ENCODE measurements at regions not wholly inside any gene's neighbourhood (a gene's known extent, or its start where the extent isn't known, plus 50 kb on each side); places are given as distances from the start of the nearest gene placed in this dataset.

GRCh38 chr15:98447069-98447468 is 201.3 kb upstream of the IGF1R start:
- no peaks in the 10 kb centered on the region for H3K36me3 ChIP-seq (ENCODE audit: insufficient read depth in 1 of 2, low read depth in 1 of 2)
- no peaks in the 10 kb centered on the region for H3K9me3 ChIP-seq
- no peak for TF ChIP-seq CTCF (IDR thresholded peaks at IDR 0.05)
- H3K4me1 ChIP-seq, result no peaks in the 10 kb centered on the region
- H3K27ac ChIP-seq, result no peak overlapping the region
- H3K4me3 ChIP-seq, result no peak overlapping the region
- ATAC-seq (no peak), DNase-seq (no peak)
- intact Hi-C loops (cut with DNase I), result loop anchor here (10.0 kb wide), 2 partner anchors 458 to 628 kb away; no protein-coding TSS in a partner anchor
- peaks cover 0 to 7% (median 4%) of the 10 kb centered on the region in 3 donors for H3K27me3 ChIP-seq (ENCODE audit: insufficient read depth in 3 of 3, low read length in 2 of 3)
- 77 to 80% (median 77%) methylated on average over 8 of the region's 8 CpGs for WGBS, 3 donors

GRCh38 chr15:98451236-98451635 is 197.1 kb upstream of the IGF1R start:
- H3K4me1 ChIP-seq, result no peaks in the 10 kb centered on the region
- intact Hi-C loops (cut with DNase I), result no loop called here
- H3K27me3 ChIP-seq (ENCODE audit: insufficient read depth in 3 of 3, low read length in 2 of 3), result peaks cover 0 to 1% (median 0%) of the 10 kb centered on the region in 3 donors
- H3K36me3 ChIP-seq (ENCODE audit: insufficient read depth in 1 of 2, low read depth in 1 of 2), result no peaks in the 10 kb centered on the region
- no peaks in the 10 kb centered on the region for H3K9me3 ChIP-seq
- TF ChIP-seq CTCF (IDR thresholded peaks at IDR 0.05), result no peak
- 62 to 67% (median 65%) methylated on average over 11 of the region's 11 CpGs for WGBS, 3 donors
- DNase-seq (no peak), ATAC-seq (no peak)
- no peak overlapping the region for H3K27ac ChIP-seq
- no peak overlapping the region for H3K4me3 ChIP-seq

- ATAC-seq (no peak), DNase-seq (no peak)
- WGBS, 3 donors, result 91 to 93% (median 93%) methylated on average over 4 of the region's 4 CpGs
- H3K27ac ChIP-seq, result no peak overlapping the region
- no peak for TF ChIP-seq CTCF (IDR thresholded peaks at IDR 0.05)
- H3K9me3 ChIP-seq, result no peaks in the 10 kb centered on the region
- no peaks in the 10 kb centered on the region for H3K4me1 ChIP-seq
- H3K36me3 ChIP-seq (ENCODE audit: insufficient read depth in 1 of 2, low read depth in 1 of 2), result no peaks in the 10 kb centered on the region
- no peak overlapping the region for H3K4me3 ChIP-seq
- intact Hi-C loops (cut with DNase I), result no loop called here
- H3K27me3 ChIP-seq (ENCODE audit: insufficient read depth in 3 of 3, low read length in 2 of 3), result peaks cover 0 to 4% (median 0%) of the 10 kb centered on the region in 3 donors
Measured at GRCh38 chr15:98452238-98452637, 196.1 kb upstream of the IGF1R start.

GRCh38 chr15:98455904-98456303 is 192.4 kb upstream of the IGF1R start:
- Histone ChIP-seq H3K4me1 (no peaks in the 10 kb centered on the region), H3K9me3 (no peaks in the 10 kb centered on the region), H3K4me3 (no peak overlapping the region), H3K27ac (no peak overlapping the region), H3K27me3 (ENCODE audit: insufficient read depth in 3 of 3, low read length in 2 of 3) (peaks cover 0 to 7% (median 0%) of the 10 kb centered on the region in 3 donors), H3K36me3 (ENCODE audit: insufficient read depth in 1 of 2, low read depth in 1 of 2) (no peaks in the 10 kb centered on the region)
- DNase-seq, result no peak
- TF ChIP-seq CTCF (IDR thresholded peaks at IDR 0.05), result no peak
- intact Hi-C loops (cut with DNase I), result no loop called here
- 87 to 91% (median 87%) methylated on average over 5 of the region's 5 CpGs for WGBS, 3 donors
- ATAC-seq, result no peak

GRCh38 chr15:98476559-98476958 is 171.8 kb upstream of the IGF1R start:
- H3K36me3 ChIP-seq (ENCODE audit: insufficient read depth in 1 of 2, low read depth in 1 of 2), result no peaks in the 10 kb centered on the region
- no peaks in the 10 kb centered on the region for H3K4me1 ChIP-seq
- DNase-seq, result no peak
- H3K27me3 ChIP-seq (ENCODE audit: insufficient read depth in 3 of 3, low read length in 2 of 3), result peaks cover 0 to 2% (median 0%) of the 10 kb centered on the region in 3 donors
- no peak overlapping the region for H3K4me3 ChIP-seq
- 82 to 88% (median 88%) methylated on average over 1 of the region's 1 CpG for WGBS, 3 donors
- H3K27ac ChIP-seq, result no peak overlapping the region
- TF ChIP-seq CTCF (IDR thresholded peaks at IDR 0.05), result no peak
- intact Hi-C loops (cut with DNase I), result no loop called here
- H3K9me3 ChIP-seq, result peaks cover 17% of the 10 kb centered on the region
- ATAC-seq, result no peak

Data from psoas muscle (tissue), 7 donors.